Colonic mucosa (tissue), 4 donors: ENCODE measurements at regions not wholly inside any gene's neighbourhood (a gene's known extent, or its start where the extent isn't known, plus 50 kb on each side); places are given as distances from the start of the nearest gene placed in this dataset.

Experiments used
- DNase-seq: peaks from one replicate; pipeline ENCODE4 v3.0.0-alpha.2; 2020
- H3K27ac ChIP-seq: fragments of 200-600 bp; one replicate; pipeline ENCODE4 v1.8.0; 2021
- H3K27me3 ChIP-seq: fragments of 200-600 bp; one replicate; pipeline ENCODE4 v1.8.0; 2021
- H3K36me3 ChIP-seq: fragments of 200-600 bp; one replicate; pipeline ENCODE4 v1.8.0; 2021
- H3K4me1 ChIP-seq: fragments of 200-600 bp; one replicate; pipeline ENCODE4 v1.8.0; 2021; ENCODE audit warnings: mild to moderate bottlenecking
- H3K4me3 ChIP-seq: fragments of 200-600 bp; one replicate; pipeline ENCODE4 v1.8.0; 2021
- H3K9ac ChIP-seq, 2 donors: one replicate each; pipeline ENCODE4 v1.7.0; 2013; ENCODE audit warnings: control low read depth in 2 of 2, low read depth in 2 of 2, low read length in 2 of 2
- H3K9me3 ChIP-seq: fragments of 200-600 bp; one replicate; pipeline ENCODE4 v1.8.0; 2021
- intact Hi-C: fragments of 100-400 bp; cut with DNase I; formaldehyde crosslinking; loops from one replicate; pipeline ENCODE4 v1.14.1; 2022
- TF ChIP-seq, protein P1 (sequence below): fragments of 200-600 bp; IDR thresholded peaks from one replicate; pipeline ENCODE4 v1.8.0; 2022; ENCODE audit warnings: antibody characterized with exemption, mild to moderate bottlenecking
- donor health status: healthy.
- donor health status: DM: no; HTN: no; CAD: no.
- donor health status: DM: no; HTN: no; CAD: no.

DNA sequence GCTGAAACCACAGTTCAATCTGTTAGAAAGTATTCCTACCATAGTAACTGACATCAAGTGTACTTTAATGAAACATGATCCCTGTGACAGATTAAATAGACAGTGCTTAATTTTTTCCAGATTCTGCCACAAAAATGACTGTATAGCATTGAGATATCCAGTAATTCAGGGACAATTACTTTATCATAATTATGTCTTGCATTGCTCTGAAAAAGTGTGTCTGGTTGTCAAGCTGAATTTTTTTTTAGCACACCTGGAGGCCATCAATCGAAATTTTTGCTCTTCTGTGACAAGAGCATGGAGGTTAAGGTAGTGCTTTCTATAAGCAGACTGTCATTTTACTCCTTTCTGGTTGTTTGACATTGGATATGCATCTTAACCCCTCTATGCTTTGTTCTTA is 1083.8 kb upstream of the NRXN1 start:
- Histone ChIP-seq H3K4me1 (no peaks in the 10 kb centered on the region), H3K9ac (no peak overlapping the region), H3K27ac (no peak overlapping the region), H3K36me3 (no peaks in the 10 kb centered on the region), H3K9me3 (no peaks in the 10 kb centered on the region), H3K4me3 (no peak overlapping the region), H3K27me3 (no peaks in the 10 kb centered on the region)
- no peak for DNase-seq
- intact Hi-C loops: no loop called here
- TF ChIP-seq, protein P1, sequence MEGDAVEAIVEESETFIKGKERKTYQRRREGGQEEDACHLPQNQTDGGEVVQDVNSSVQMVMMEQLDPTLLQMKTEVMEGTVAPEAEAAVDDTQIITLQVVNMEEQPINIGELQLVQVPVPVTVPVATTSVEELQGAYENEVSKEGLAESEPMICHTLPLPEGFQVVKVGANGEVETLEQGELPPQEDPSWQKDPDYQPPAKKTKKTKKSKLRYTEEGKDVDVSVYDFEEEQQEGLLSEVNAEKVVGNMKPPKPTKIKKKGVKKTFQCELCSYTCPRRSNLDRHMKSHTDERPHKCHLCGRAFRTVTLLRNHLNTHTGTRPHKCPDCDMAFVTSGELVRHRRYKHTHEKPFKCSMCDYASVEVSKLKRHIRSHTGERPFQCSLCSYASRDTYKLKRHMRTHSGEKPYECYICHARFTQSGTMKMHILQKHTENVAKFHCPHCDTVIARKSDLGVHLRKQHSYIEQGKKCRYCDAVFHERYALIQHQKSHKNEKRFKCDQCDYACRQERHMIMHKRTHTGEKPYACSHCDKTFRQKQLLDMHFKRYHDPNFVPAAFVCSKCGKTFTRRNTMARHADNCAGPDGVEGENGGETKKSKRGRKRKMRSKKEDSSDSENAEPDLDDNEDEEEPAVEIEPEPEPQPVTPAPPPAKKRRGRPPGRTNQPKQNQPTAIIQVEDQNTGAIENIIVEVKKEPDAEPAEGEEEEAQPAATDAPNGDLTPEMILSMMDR: no peak

DNA sequence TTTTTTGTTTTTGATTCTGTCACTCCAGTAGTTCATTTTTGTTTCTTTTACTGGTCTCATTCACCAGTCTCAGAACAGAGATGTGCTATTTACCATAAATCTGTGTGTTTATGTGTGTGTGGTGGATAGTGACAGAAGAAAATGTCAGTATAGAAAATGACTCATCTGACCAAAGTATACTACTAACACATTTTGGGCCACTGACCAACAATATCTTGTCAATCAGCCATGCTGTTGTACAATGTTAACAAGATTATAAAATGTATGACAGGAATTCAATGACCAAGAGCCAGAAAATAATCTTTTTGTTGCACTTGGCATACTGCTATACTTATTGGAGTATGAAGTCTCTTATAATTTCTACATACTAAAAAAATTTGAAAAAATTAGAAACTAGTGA is 1081.4 kb upstream of the NRXN1 start:
- TF ChIP-seq, protein P1: no peak
- no peaks in the 10 kb centered on the region for H3K36me3 ChIP-seq
- H3K4me1 ChIP-seq: no peaks in the 10 kb centered on the region
- H3K27ac ChIP-seq: no peak overlapping the region
- H3K9ac ChIP-seq: no peak overlapping the region
- H3K9me3 ChIP-seq: no peaks in the 10 kb centered on the region
- no peak for DNase-seq
- H3K4me3 ChIP-seq: no peak overlapping the region
- intact Hi-C loops: no loop called here
- H3K27me3 ChIP-seq: no peaks in the 10 kb centered on the region

DNA sequence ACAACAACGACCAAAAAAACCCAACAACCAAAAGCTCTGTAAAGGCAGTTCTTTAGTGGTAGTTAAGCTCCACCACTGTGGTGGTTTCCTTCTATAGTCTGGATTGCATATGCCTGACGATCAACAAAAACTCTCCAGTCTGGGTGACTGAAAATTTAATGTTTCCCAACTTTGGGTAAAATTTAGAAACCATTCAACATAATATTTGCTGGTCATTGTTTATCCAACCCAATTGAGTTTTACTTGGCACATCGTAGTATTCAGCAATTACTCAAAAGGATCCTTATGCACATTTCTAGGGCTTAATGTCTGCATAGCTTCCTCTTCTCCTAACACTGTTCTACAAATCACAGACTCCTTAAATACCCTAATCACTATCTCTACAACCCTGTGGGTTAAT is 1080.2 kb upstream of the NRXN1 start:
- intact Hi-C loops: no loop called here
- H3K9me3 ChIP-seq: no peaks in the 10 kb centered on the region
- TF ChIP-seq, protein P1: no peak
- no peak overlapping the region for H3K9ac ChIP-seq
- H3K27me3 ChIP-seq: no peaks in the 10 kb centered on the region
- H3K27ac ChIP-seq: no peak overlapping the region
- no peaks in the 10 kb centered on the region for H3K36me3 ChIP-seq
- no peaks in the 10 kb centered on the region for H3K4me1 ChIP-seq
- H3K4me3 ChIP-seq: no peak overlapping the region
- DNase-seq: no peak

DNA sequence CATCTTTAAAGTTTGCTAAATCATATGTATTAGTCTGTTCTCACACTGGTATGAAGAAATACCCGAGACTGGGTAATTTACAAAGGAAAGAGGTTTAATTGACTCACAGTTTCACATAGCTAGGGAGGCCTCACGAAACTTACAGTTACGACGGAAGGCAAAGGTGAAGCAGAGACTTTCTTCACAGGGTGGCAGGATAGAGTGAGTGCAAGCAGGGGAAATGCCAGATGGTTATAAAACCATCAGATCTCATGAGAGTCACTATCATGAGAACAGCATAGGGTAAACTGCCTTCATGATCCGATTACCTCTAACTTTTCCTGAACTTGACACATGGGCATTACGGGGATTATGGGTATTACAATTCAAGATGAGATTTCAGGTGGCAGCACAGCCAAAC is 1075.2 kb upstream of the NRXN1 start:
- H3K9ac ChIP-seq: no peak overlapping the region
- H3K4me3 ChIP-seq: no peak overlapping the region
- DNase-seq: no peak
- H3K27me3 ChIP-seq: no peaks in the 10 kb centered on the region
- H3K36me3 ChIP-seq: no peaks in the 10 kb centered on the region
- TF ChIP-seq, protein P1: no peak
- H3K4me1 ChIP-seq: no peaks in the 10 kb centered on the region
- intact Hi-C loops: no loop called here
- H3K9me3 ChIP-seq: no peaks in the 10 kb centered on the region
- no peak overlapping the region for H3K27ac ChIP-seq

DNA sequence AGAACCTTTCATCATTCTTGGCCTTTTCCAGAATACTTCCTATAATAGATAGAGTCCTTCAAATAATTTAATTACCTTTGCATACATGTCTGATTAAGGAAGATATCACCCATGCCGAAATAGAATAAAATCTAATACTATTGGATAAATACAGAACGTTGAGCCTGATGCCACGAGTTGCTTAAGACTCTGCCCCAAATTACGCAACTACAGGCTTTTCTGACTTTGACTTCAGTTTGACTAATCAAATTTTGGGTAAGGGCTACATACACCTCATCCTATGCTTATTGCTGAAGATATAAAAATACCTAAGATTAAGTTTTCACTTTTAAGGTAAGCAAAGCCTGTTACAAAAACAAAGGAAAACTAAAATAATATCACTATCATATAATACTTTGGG is 1065.1 kb upstream of the NRXN1 start:
- Histone ChIP-seq H3K9ac (no peak overlapping the region), H3K9me3 (no peaks in the 10 kb centered on the region), H3K27ac (no peak overlapping the region), H3K27me3 (no peaks in the 10 kb centered on the region), H3K4me1 (no peaks in the 10 kb centered on the region), H3K36me3 (no peaks in the 10 kb centered on the region), H3K4me3 (no peak overlapping the region)
- TF ChIP-seq, protein P1: no peak
- DNase-seq: no peak
- intact Hi-C loops: no loop called here

DNA sequence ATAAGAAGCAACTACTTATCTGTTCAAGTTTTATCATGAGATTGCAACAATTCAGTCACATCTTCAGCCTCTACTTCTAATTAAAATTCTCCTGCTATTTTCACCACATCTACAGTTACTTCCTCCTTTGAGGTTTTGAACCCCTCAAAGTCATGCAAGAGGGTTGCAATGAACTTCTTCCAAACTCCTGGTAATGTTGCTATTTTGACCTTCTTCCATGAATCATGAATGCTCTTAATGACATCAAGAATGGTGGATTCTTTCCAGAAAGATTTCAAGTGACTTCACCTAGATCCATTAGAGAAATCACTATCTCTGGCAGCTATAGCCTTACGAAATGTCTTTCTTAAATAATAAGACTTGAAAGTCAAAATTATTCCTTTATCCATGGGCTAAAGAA is 1052.8 kb upstream of the NRXN1 start:
- intact Hi-C loops: no loop called here

More for the DNA sequence above, 1052.8 kb upstream of the NRXN1 start:
- Histone ChIP-seq H3K27me3 (no peaks in the 10 kb centered on the region), H3K27ac (no peak overlapping the region), H3K4me1 (no peaks in the 10 kb centered on the region), H3K36me3 (no peaks in the 10 kb centered on the region), H3K9ac (no peak overlapping the region), H3K9me3 (no peaks in the 10 kb centered on the region), H3K4me3 (no peak overlapping the region)
- no peak for DNase-seq
- TF ChIP-seq, protein P1: no peak
